Activated CD8-positive, alpha-beta T cell treated with anti-CD3 and anti-CD28 coated beads for 36 hours (primary cell): ENCODE measurements at regions not wholly inside any gene's neighbourhood (a gene's known extent, or its start where the extent isn't known, plus 50 kb on each side); places are given as distances from the start of the nearest gene placed in this dataset.
"Not testable (repeated sequence)": the region's sequence is repeated elsewhere in the genome, so short reads cannot be mapped to it uniquely, and the experiment has no call there.

Experiments
- ATAC-seq: fragments of 200-7000 bp; cut with Tn5 transposase; one replicate; pipeline ENCODE4 v1.10.0; 2021; ENCODE audit warnings: mild to moderate bottlenecking, moderate library complexity
- CTCF ChIA-PET: fragments of 350-600 bp; sonication (Branson Sonifier 250); formaldehyde crosslinking; loops from one replicate; lab custom pipeline; 2021; ENCODE audit warnings: antibody characterized with exemption; lab: Charles Lee
- POLR2A ChIA-PET: fragments of 350-600 bp; sonication (Branson Sonifier 250); formaldehyde crosslinking; loops from one replicate; lab custom pipeline; 2021; ENCODE audit warnings: antibody characterized with exemption; lab: Charles Lee
- DNase-seq: peaks from one replicate; pipeline ENCODE4 v3.0.0-alpha.2; 2020
- H3K27ac Mint-ChIP-seq: one replicate; pipeline ENCODE4 v1.8.0; 2021; ENCODE audit warnings: mild to moderate bottlenecking, mixed read lengths
- H3K27me3 Mint-ChIP-seq: one replicate; pipeline ENCODE4 v1.8.0; 2021; ENCODE audit warnings: mixed read lengths
- H3K36me3 Mint-ChIP-seq: one replicate; pipeline ENCODE4 v1.8.0; 2021; ENCODE audit warnings: low read depth, mixed read lengths
- H3K4me1 Mint-ChIP-seq: one replicate; pipeline ENCODE4 v1.8.0; 2021; ENCODE audit warnings: low read depth, mixed read lengths
- H3K4me3 Mint-ChIP-seq: one replicate; pipeline ENCODE4 v1.8.0; 2021; ENCODE audit warnings: mild to moderate bottlenecking, moderate library complexity, mixed read lengths
- H3K9me3 Mint-ChIP-seq: one replicate; pipeline ENCODE4 v1.8.0; 2021; ENCODE audit warnings: mixed read lengths
- intact Hi-C: fragments of 100-400 bp; cut with micrococcal nuclease; formaldehyde crosslinking; loops from one replicate; pipeline ENCODE4 v1.10.0; 2022
- TF ChIP-seq, protein P1 (sequence below): fragments of 200-600 bp; IDR thresholded peaks from one replicate; pipeline ENCODE4 v1.8.0; 2022; ENCODE audit warnings: antibody characterized with exemption, mild to moderate bottlenecking

DNA sequence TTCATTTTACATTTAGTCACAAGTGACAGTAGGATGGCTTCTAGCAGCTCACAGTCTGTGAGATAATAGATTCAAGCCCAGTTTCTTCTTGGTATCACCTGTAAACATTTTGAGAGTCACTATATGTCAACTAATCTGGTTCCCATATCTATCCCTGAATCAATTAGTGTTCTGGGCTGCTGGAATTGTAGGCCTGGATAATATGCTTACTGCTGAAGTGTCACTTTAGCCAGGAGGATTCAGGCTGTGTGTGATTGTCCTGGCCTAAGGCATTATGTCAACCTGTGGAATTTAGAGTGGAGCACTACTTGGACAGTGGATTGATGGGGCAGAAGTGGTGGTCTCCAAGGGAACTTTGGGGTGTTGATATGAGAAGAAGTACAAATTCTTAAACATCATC, 1071.8 kb upstream of the CITED2 start:
- POLR2A ChIA-PET, result no interaction called here
- DNase-seq (no peak), ATAC-seq (no peak)
- intact Hi-C loops, result no loop called here
- no peaks in the 10 kb centered on the region for H3K4me1 Mint-ChIP-seq
- H3K9me3 Mint-ChIP-seq, result no peaks in the 10 kb centered on the region
- H3K4me3 Mint-ChIP-seq, result no peak overlapping the region
- CTCF ChIA-PET, result no interaction called here
- no peak overlapping the region for H3K27ac Mint-ChIP-seq
- H3K27me3 Mint-ChIP-seq, result no peaks in the 10 kb centered on the region
- TF ChIP-seq, protein P1, sequence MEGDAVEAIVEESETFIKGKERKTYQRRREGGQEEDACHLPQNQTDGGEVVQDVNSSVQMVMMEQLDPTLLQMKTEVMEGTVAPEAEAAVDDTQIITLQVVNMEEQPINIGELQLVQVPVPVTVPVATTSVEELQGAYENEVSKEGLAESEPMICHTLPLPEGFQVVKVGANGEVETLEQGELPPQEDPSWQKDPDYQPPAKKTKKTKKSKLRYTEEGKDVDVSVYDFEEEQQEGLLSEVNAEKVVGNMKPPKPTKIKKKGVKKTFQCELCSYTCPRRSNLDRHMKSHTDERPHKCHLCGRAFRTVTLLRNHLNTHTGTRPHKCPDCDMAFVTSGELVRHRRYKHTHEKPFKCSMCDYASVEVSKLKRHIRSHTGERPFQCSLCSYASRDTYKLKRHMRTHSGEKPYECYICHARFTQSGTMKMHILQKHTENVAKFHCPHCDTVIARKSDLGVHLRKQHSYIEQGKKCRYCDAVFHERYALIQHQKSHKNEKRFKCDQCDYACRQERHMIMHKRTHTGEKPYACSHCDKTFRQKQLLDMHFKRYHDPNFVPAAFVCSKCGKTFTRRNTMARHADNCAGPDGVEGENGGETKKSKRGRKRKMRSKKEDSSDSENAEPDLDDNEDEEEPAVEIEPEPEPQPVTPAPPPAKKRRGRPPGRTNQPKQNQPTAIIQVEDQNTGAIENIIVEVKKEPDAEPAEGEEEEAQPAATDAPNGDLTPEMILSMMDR, result no peak
- no peaks in the 10 kb centered on the region for H3K36me3 Mint-ChIP-seq

DNA sequence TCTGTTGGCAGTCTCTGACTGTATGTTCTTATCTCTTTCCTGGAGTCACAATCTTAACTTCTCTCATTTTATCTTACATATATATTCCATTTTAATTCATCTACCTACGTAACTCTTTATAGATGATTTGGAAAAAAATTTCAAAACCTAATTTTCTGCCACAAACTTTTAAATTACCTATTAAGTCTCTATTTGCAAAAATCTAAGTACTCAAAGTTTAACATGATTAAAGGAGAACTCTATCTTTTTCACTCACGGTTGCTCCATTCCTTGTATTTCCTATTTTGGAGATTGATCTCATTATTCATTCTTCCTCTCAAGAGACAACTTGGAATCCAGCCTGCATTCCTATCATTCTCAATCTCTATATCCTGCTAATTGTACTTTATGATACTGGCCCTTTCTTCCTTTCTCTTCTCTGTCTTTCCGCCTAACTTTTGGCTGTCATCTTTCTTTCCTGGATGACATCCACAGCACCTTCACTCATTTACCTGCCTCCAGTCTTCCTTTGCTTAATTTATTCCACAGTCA, 1071.1 kb upstream of the CITED2 start:
- no peaks in the 10 kb centered on the region for H3K9me3 Mint-ChIP-seq
- POLR2A ChIA-PET, result no interaction called here

DNA sequence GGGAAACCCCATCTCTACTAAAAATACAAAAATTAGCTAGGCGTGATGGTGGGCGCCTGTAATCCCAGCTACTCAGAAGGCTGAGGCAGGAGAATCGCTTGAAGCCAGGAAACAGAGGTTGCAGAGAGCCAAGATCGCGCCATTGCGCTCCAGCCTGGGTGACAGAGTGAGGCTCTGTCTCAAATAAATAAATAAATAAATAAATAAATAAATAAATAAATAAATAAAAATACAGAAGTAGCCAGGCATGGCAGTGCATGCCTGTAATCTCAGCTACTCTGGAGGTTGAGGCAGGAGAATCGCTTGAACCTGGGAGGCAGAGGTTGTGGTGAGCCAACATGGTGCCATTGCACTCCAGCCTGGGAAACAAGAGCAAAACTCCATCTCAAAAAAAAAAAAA, 1068.7 kb upstream of the CITED2 start:
- intact Hi-C loops, H3K27ac Mint-ChIP-seq, H3K4me3 Mint-ChIP-seq, H3K4me1 Mint-ChIP-seq, DNase-seq, H3K36me3 Mint-ChIP-seq, CTCF ChIA-PET, H3K9me3 Mint-ChIP-seq, POLR2A ChIA-PET, ATAC-seq, H3K27me3 Mint-ChIP-seq: not testable (repeated sequence)

More for the DNA sequence above, 1071.1 kb upstream of the CITED2 start:
- intact Hi-C loops, result no loop called here
- Mint-ChIP-seq H3K36me3 (no peaks in the 10 kb centered on the region), H3K4me3 (no peak overlapping the region), H3K27me3 (no peaks in the 10 kb centered on the region), H3K27ac (no peak overlapping the region), H3K4me1 (no peaks in the 10 kb centered on the region)
- DNase-seq, result no peak
- ATAC-seq, result no peak
- TF ChIP-seq, protein P1, result no peak
- CTCF ChIA-PET, result no interaction called here

DNA sequence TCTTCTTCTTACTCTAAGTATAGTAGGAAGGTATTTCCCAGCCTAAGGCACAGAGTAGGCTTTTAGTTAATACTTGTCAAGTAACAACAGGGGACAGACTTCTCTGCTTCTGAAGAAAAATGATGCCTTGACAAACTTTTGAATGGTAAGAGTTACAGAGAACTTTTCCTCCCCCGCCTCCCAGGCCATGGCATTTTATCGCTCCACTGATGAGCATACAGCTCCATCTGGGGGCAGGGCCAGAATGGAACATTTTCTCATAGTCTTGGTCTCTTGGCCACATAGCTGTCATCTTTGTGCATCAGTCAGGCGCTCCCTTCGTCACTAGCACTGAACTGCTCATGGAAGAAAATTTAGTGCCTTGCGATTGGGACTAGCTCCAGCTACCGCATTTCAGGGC, 1066.8 kb upstream of the CITED2 start:
- TF ChIP-seq, protein P1, result no peak
- Mint-ChIP-seq H3K27ac (no peak overlapping the region), H3K4me1 (no peaks in the 10 kb centered on the region), H3K9me3 (no peaks in the 10 kb centered on the region), H3K4me3 (no peak overlapping the region), H3K36me3 (no peaks in the 10 kb centered on the region), H3K27me3 (no peaks in the 10 kb centered on the region)
- intact Hi-C loops, result no loop called here
- ATAC-seq (no peak), DNase-seq (peak; percentile 14)
- ChIA-PET POLR2A (no interaction called here), CTCF (no interaction called here)

DNA sequence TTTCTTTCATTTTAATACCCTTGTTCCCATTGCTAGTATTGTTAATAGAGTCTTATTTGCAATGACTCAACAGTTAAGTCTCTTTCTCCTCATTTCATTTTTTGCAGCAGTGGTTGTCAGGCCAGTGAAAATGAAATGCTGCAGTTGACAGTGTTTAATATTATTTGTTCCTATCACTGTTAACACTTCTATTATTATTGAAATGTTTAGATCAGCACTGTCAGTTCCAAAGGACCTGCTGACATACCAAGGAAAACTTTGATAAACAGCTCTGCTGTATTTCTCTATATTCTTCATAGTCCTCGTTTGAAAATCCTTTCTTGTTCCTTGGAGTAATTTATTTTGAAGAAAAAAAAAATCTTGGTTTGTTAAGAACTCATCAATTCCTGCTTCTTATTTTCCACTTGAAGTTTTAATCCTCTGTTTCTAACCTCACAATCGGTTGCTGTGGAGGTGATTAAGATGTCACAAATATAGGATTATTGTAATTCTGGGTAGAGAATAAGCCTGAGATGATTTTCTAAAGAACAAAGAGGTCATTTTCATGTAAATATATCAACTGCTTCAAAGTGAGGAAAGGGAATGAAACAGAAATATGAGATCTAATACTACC, 1065.9 kb upstream of the CITED2 start:
- H3K4me3 Mint-ChIP-seq, result no peak overlapping the region
- no peaks in the 10 kb centered on the region for H3K9me3 Mint-ChIP-seq
- intact Hi-C loops, result no loop called here
- DNase-seq, result no peak
- H3K4me1 Mint-ChIP-seq, result no peaks in the 10 kb centered on the region
- ChIA-PET POLR2A (no interaction called here), CTCF (no interaction called here)
- no peak for ATAC-seq
- TF ChIP-seq, protein P1, result no peak
- no peaks in the 10 kb centered on the region for H3K27me3 Mint-ChIP-seq
- H3K27ac Mint-ChIP-seq, result no peak overlapping the region
- H3K36me3 Mint-ChIP-seq, result no peaks in the 10 kb centered on the region
